ENCODE measurements at regions not wholly inside any gene's neighbourhood (a gene's known extent, or its start where the extent isn't known, plus 50 kb on each side); places are given as distances from the start of the nearest gene placed in this dataset.

DNA sequence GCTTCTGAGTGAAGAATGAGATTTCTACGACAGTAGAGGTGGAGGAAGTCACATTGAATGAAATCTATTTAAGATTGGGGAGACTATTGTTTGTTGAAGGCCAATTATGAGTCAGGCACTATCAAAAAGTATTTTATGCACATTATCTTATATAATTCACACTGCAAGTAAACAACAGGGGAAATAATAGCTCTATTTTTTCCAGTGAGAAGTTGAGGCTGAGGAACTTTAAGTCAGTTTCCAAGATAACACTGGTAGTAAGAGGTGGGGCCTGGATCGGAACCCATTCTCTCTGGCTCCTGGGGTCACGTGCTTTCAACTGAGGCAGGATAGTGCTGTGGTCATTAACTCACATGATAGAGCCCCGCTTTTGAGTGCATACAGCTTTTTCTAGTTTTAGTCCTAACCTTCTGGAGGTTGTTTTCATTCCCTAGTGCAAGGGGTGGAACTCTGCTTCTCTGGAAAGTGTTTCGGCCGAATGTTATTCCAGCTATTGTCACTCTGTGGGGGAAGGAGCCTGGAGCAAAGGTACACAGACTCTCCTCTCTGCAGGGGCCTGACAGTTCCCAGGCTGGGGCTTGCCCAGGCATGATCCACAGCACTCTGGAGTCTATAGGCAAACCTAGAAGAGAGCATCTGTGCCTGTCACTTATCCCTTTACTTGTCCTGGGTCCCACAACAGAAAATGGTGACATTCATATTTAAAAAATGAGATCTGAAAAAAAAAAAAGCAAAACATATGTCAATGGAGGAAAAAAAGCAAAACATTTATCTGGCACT lies 352.4 kb upstream of the ACTBL2 start:
- TF ChIP-seq POLR2A (IDR thresholded peaks at IDR 0.05; ENCODE audit: extremely low read depth, insufficient read length) (no peak), MAX (IDR thresholded peaks at IDR 0.05; ENCODE audit: low read depth, low read length) (no peak), MYC (IDR thresholded peaks at IDR 0.05; ENCODE audit: low read depth, low read length) (no peak)
- TF ChIP-seq, protein P1, sequence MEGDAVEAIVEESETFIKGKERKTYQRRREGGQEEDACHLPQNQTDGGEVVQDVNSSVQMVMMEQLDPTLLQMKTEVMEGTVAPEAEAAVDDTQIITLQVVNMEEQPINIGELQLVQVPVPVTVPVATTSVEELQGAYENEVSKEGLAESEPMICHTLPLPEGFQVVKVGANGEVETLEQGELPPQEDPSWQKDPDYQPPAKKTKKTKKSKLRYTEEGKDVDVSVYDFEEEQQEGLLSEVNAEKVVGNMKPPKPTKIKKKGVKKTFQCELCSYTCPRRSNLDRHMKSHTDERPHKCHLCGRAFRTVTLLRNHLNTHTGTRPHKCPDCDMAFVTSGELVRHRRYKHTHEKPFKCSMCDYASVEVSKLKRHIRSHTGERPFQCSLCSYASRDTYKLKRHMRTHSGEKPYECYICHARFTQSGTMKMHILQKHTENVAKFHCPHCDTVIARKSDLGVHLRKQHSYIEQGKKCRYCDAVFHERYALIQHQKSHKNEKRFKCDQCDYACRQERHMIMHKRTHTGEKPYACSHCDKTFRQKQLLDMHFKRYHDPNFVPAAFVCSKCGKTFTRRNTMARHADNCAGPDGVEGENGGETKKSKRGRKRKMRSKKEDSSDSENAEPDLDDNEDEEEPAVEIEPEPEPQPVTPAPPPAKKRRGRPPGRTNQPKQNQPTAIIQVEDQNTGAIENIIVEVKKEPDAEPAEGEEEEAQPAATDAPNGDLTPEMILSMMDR (IDR thresholded peaks at IDR 0.05; ENCODE audit: low read depth, low read length), result no peak
